Activated T-cell treated with anti-CD3 and anti-CD28 coated beads, Interleukin-2, amount 50 U/mL, for 48 hours (primary cell): ENCODE measurements at regions not wholly inside any gene's neighbourhood (a gene's known extent, or its start where the extent isn't known, plus 50 kb on each side); places are given as distances from the start of the nearest gene placed in this dataset.
"Not testable (repeated sequence)": the region's sequence is repeated elsewhere in the genome, so short reads cannot be mapped to it uniquely, and the experiment has no call there.

ENCODE experiments used
- DNase-seq, 2 experiments: peaks; one replicate each; pipeline ENCODE4 v3.0.0-alpha.2; 2020

DNA sequence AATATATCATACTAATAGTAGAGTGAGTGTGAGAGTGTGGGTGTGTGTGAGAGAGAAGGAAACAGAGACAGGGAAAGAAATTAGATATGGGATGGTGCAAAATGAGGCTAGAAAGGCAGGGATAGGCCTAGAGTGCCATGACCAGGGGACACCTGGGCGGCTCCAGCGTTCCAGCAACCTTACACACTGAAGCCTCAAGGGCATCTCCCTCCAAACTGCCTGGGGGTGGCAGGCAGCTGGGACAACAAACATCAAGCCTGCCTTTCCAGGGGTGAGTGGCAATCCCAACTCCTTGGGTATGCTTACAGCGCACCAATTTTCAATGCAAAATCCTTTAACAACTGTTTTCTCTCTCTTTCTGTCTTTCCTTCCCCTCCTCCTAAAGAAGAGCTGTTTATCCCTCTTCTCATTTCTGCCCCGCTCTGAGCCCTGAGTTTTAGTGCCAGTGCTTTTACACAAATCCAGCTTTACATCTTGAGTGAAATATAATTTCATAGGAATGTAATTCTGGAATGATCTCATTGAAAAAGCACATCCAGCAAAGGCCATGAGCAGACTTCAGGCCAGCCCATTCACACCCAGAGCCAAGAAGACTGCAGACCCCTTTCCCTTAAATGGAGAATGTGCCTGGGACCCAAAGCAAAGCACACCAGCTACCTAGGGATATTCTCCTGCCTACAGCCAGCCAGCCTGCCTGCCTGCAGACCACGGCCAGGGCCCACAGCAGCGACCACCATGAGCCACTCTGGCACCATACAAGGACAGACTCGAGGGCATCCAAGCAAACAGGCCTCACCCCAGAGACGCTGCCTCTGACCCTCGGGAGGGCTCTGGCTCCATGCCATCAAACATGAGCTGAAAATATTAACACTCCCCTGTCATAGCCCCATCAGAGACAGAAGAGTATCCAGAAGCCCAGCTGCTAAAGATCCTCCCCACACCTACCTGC is 90.3 kb downstream of the RPL27A start:
- DNase-seq = no peak

DNA sequence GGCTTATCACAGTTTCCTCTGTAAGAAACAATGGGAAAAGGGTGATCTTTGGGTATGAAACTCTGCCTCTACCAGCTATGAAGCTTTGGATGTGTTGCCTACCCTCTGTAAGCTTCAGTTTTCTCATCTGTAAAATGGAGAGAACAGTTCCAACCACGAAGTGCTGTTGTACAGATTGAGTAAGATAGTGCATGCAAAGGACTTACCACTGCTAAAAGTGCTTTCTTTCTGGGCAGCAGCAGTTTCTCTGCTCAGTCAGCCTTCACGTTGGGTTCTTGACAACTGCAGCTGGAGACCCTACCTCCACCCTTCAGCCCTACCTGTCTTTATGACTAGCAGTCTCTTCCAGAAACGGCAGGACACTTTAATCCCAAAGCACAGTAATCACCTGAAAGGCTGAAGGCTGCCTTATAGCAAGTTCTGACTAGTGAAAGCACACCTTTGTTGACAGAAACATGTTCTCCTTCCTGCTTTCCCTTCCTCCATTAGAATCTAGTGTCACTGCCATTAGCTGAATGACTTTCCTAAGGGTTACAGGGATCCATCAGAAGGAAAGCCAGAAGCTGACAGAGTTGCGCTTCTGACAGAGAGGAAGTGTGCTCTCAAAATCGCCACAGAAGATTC is 91.4 kb downstream of the RPL27A start:
- no peak for DNase-seq

GRCh38 chr11:8774916-8775315 is 92.3 kb downstream of the RPL27A start:
- not testable (repeated sequence) for DNase-seq

GRCh38 chr11:8775332-8775731 is 92.7 kb downstream of the RPL27A start:
- no peak for DNase-seq

GRCh38 chr11:8775734-8776133 is 93.1 kb downstream of the RPL27A start:
- DNase-seq = no peak

DNA sequence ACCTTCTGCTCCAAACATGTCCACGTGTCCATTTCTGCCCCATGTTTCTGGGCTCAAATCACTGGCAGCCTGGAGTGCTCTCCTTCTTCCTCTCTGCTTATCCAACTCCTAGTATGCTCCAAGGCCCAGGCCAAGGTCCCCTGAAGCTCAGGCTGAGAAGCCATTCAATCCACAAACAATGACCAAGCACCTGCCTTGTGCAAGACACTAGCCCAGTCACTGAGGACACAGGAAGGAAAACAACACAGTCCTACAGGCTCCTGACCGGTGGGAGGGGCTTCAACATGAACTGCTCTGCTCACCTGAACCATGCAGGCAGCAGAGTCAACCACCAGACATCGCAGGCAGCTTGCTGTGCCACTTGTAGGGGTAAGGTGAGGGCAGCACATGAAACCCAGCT is 93.6 kb downstream of the RPL27A start:
- DNase-seq = no peak

- DNase-seq = no peak
These were observed 95.5 kb downstream of the RPL27A start for GRCh38 chr11:8777907-8778767.

- DNase-seq = no peak
These were observed 96.5 kb downstream of the RPL27A start for GRCh38 chr11:8779107-8779506.

DNA sequence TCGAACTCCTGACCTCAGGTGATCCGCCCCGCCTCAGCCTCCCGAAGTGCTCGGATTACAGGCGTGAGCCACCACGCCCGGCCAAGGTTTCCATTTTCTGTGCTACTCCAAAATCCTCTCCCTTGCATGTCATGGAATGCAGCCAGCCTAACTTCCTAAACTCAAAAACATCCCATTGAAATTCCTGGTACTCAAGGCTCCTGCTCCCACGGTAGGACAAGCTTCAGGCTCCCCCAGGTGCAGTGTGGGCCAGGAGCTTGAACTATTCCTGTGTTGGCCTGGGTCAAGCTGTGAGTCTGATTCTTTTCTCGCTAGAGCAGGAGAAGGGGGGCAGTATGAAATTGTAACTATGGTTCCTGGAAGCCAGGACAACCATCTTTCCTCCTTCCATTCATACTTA is 97.1 kb downstream of the RPL27A start:
- no peak for DNase-seq

GRCh38 chr11:8784954-8785353 is 102.4 kb downstream of the RPL27A start:
- no peak for DNase-seq

DNA sequence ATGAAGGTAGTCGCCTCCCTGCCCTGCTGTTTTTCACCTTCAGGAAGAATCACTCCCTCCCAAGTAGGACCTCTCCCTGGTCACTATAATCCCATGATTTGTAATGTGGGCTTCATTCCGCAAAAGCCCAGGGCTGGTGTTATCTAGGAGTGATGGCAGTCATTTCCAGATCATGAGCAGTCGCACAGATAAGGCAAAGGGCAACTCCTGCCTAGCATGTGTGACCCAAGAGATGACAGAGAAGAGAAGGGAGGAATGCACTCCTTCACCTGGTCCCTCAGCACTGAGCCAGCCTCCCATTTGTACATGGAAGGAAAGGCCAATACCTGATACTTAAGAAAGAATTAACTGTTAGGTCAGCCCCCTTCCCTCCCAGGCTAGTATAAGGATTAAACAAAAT is 102.9 kb downstream of the RPL27A start:
- DNase-seq = no peak

- DNase-seq = no peak
These were observed 103.4 kb downstream of the RPL27A start for GRCh38 chr11:8785998-8786397.

DNA sequence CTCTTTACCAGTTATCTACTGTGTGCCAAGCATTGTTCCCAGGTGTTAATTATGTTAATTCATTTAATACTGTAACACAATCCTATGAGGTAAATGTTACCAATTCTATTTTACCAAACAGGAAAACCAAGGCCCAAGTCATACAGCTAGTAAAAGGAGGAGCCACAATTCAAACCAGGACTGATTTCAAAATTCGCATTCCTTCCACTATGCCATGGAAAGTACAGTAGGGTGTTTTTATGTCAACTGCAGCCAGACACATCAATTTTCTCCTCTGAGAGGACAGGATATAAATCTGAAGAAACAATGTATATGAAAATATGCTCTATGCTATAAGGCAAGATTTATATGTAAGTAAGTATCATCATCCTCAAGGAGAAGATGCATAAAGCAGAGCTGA is 104.3 kb downstream of the RPL27A start:
- no peak for DNase-seq

- DNase-seq = no peak
These were observed 104.8 kb downstream of the RPL27A start for GRCh38 chr11:8787372-8787771.

- DNase-seq = no peak
These were observed 106.0 kb downstream of the RPL27A start for GRCh38 chr11:8788616-8789015.

GRCh38 chr11:8789864-8790263 is 107.3 kb downstream of the RPL27A start:
- no peak for DNase-seq

DNA sequence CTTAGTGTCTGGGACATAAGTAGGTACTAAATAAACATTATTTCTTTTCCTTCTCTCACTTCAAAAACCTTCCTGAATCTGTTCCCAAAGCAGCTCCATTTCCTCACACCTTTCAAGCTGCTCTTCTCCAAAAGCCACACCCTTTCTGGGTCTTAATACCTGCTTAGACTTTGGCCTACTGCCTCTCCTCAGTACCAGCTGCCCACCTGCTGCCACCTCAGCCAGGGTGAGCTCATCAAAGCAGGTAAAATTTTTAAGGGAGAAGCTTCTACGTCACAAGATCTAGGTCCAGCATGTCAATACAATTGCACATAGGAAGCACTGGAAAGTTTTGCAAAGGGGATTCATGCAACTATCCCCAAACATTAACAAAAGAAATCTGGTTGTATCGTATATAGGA is 108.4 kb downstream of the RPL27A start:
- no peak for DNase-seq

DNA sequence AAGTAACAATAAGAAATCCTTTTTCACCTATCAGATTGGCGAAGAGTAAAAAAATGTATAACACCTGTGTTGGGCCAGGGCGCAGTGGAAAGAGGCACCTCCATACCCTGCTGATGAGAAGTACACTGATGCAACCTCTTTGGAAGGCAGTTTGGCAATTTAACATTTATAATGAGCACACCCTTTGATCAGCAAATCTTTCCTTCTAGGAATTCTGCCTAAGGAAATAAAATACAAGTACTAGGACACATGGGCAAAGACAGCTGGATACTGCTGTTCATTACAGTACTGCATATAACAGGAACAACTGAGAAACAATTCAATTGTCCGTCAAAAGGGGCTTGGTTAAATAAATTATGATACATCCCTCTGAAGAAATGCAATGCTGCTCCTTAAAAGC is 110.1 kb downstream of the RPL27A start:
- no peak for DNase-seq

- no peak for DNase-seq
These were observed 110.7 kb downstream of the RPL27A start for GRCh38 chr11:8793114-8793777.

DNA sequence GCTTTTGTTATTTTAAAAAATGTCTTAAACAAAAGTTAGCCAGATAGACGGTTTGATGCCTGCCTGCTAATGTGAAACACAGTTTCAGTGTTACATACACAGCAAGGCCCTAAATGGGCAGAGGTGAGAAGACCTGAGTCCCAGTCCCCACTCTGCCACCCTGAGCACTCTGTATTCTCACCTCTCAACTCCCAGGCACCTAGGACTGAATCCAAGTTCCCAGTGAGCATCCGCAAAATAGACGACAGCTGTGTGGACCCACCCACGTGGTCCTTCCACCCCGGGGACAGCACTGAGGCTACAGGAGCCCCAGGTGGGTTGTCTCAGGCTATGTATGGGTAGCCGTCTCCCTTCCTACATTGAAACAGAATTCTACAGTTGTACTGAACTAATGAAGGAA is 111.5 kb downstream of the RPL27A start:
- no peak for DNase-seq

DNA sequence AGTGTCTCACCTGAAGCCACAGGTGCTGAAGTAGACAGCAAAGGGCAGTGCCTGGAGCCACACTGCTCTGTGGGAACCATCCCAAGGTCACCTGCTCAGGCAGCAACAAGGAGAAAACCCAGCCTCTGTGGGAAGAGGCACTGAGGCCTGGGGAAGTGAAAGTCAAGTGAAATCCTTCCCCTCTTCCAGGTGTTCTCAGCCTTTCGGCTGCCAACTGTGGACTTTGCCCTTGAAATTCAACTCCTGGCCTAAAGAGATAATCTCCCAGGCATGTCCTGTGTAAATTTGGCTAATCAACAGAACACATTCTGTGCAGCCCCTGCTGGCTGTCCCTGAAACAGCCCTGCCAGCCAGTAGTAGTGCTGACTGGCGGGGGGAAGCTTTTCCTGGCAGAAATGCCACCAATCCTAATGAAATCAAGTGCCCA is 112.1 kb downstream of the RPL27A start:
- DNase-seq = no peak

GRCh38 chr11:8796941-8797340 is 114.0 kb upstream of the AKIP1 start:
- DNase-seq = no peak

- DNase-seq = no peak
These were observed 111.7 kb upstream of the AKIP1 start for GRCh38 chr11:8799273-8799672.
